ENCODE measurements at regions not wholly inside any gene's neighbourhood (a gene's known extent, or its start where the extent isn't known, plus 50 kb on each side); places are given as distances from the start of the nearest gene placed in this dataset.

DNA sequence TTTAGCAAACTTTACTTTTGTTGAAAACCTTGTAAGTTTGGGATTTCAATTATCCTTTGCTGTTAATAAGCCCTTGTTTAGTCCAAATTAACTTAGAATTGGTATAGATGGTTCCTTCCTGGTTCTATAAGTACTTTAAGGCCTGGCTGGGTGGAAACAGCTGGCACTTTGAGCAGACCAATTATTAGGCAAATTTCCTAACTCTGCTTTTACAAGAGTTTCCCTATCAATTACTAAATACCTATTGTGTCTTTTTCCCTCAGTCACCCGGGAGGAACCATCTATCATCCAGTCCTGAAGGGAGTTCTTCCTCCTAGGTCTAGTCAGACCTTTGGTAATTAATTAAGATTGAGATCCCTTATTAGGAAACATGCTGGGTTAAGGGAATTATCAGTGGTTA is 138.0 kb downstream of the SLC38A6 start:
- TF ChIP-seq, protein P1, sequence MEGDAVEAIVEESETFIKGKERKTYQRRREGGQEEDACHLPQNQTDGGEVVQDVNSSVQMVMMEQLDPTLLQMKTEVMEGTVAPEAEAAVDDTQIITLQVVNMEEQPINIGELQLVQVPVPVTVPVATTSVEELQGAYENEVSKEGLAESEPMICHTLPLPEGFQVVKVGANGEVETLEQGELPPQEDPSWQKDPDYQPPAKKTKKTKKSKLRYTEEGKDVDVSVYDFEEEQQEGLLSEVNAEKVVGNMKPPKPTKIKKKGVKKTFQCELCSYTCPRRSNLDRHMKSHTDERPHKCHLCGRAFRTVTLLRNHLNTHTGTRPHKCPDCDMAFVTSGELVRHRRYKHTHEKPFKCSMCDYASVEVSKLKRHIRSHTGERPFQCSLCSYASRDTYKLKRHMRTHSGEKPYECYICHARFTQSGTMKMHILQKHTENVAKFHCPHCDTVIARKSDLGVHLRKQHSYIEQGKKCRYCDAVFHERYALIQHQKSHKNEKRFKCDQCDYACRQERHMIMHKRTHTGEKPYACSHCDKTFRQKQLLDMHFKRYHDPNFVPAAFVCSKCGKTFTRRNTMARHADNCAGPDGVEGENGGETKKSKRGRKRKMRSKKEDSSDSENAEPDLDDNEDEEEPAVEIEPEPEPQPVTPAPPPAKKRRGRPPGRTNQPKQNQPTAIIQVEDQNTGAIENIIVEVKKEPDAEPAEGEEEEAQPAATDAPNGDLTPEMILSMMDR (IDR thresholded peaks at IDR 0.05; ENCODE audit: control insufficient read depth, extremely low read depth, insufficient read depth): no peak
- no peak overlapping the region for H3K4me3 ChIP-seq (ENCODE audit: low read depth, low read length)
- DNase-seq (ENCODE audit: low read depth): no peak

DNA sequence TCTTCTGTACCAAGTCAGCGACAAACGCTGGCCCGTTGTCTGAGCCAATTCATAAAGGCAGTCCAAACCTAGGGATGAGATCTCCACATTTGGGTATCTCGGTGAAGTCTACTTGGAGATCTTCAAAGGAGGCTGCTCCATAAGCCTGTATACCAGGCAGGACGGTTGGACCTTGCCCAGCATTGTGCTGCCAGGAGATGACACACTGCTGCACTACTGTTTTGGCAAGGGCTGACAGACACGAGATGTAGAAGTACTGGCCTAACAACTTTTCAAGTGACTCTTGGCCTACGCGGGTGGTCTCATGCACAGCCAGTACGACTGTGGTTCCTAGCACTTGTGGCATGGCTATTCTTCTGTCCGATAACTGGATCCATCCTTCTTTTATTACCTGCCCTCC is 135.3 kb downstream of the SLC38A6 start:
- TF ChIP-seq, protein P1 (IDR thresholded peaks at IDR 0.05; ENCODE audit: control insufficient read depth, extremely low read depth, insufficient read depth): no peak
- no peak overlapping the region for H3K4me3 ChIP-seq (ENCODE audit: low read depth, low read length)

DNA sequence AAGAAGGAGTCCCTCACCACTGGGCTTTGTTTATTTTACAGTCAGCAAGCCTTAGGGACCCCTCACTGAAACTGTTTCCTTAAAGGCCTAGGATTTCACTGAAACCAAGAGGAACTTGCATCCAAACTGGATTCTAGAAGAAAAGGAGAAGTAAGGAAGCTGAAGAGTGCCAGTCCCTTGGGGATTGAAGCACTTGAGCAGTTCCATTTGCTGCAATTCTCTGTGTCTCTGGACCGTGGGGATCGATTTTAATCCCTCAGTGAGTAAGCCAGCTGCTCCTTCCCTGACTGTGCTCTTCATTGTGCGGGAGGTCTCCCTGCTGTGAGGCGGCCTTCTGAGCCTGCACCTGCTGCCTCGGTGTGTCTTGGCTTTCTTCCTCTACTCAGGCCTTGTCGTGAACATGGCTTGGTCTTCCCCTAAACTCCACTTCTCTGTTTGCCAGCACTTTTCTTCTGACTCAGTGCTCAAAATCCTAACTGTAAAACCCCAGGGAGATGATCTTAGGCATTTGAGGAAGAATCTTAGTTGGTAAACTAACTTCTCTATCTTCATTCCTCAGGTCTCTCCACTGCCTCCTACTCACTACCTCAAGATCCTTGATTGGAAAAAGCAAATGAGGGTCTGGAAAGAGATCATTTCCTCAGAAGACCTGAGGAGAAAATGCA is 132.6 kb downstream of the SLC38A6 start:
- TF ChIP-seq, protein P1 (IDR thresholded peaks at IDR 0.05; ENCODE audit: control insufficient read depth, extremely low read depth, insufficient read depth): no peak
- DNase-seq (ENCODE audit: low read depth): no peak
- no peak overlapping the region for H3K4me3 ChIP-seq (ENCODE audit: low read depth, low read length)

More for the DNA sequence above, 135.3 kb downstream of the SLC38A6 start:
- DNase-seq (ENCODE audit: low read depth): peak; percentile 73

DNA sequence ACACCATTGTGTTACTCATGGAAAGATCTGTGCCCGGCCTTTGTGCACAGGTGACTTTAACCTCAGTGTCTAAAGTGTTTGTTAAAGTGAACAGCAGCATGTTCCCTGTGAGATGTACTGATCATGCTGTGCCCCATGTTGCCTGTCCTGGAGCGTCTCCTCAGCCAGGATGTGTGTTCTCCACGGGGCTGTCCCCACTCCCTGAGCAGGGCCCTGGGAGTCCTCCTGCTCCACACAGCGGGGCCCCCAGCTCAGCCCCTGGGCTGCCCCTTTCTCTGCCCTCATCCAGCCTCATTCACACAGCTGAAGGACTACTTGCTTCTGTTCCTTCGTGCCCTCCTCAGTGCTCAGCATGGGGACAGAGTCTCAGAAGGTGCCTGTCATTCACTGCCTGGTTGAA is 131.5 kb downstream of the SLC38A6 start:
- TF ChIP-seq, protein P1 (IDR thresholded peaks at IDR 0.05; ENCODE audit: control insufficient read depth, extremely low read depth, insufficient read depth): no peak
- H3K4me3 ChIP-seq (ENCODE audit: low read depth, low read length): no peak overlapping the region
- no peak for DNase-seq (ENCODE audit: low read depth)

DNA sequence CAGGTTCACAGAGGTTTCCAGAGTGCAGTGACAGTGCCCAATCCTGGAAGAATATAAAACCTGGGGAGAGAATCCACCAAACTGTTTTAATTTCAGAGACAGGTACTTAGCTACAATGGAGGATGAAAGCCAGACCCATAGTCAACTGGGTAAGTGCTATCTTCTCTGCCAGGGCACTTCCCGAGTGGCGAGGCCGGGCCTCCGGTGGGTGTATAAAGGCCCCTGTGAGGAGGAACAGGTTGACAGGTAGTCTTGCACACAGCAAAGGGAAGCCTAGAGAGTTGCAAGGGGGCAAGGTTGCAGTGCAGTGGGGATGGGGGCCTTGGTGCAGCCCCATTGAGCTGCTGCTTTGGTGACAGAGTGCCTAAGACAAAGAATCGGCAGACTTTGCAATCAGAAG is 130.7 kb downstream of the SLC38A6 start:
- DNase-seq (ENCODE audit: low read depth): no peak
- TF ChIP-seq, protein P1 (IDR thresholded peaks at IDR 0.05; ENCODE audit: control insufficient read depth, extremely low read depth, insufficient read depth): no peak
- no peak overlapping the region for H3K4me3 ChIP-seq (ENCODE audit: low read depth, low read length)

DNA sequence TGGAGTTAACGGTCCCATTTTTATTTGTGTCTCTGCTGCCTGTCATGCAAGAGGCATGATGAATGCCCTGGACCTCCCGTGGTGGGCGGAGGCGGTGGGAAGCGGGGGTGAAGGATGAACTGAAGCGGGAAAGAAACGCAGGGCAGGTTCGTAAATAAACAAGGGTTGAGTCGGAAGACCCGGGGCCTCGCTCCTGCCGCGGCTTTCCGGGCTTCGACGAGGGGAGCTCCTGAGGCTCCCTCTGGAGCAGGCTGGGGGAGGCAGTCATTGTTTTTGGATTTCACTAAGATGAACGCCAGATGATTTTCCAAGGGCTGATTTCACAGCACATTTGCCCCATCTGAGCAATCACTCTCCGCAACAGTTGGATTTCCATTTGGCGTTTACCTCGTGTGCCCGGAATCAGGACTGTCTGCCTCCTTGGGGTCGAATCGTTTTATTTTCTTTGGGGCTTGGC is 130.2 kb downstream of the SLC38A6 start:
- DNase-seq (ENCODE audit: low read depth): no peak
- TF ChIP-seq, protein P1 (IDR thresholded peaks at IDR 0.05; ENCODE audit: control insufficient read depth, extremely low read depth, insufficient read depth): no peak

More for the DNA sequence above, 130.2 kb downstream of the SLC38A6 start:
- H3K4me3 ChIP-seq (ENCODE audit: low read depth, low read length): no peak overlapping the region
